T-helper 1 cell treated with Interleukin-12 subunit alpha and Interleukin-12 subunit beta and Interleukin-4 antibody, amounts not matched to agents 30 ng/mL and 1 ng/mL, for 36 hours (primary cell): ENCODE measurements at regions not wholly inside any gene's neighbourhood (a gene's known extent, or its start where the extent isn't known, plus 50 kb on each side); places are given as distances from the start of the nearest gene placed in this dataset.
"Not testable (repeated sequence)": the region's sequence is repeated elsewhere in the genome, so short reads cannot be mapped to it uniquely, and the experiment has no call there.

Source experiments
- intact Hi-C: fragments of 100-400 bp; cut with micrococcal nuclease; formaldehyde crosslinking; loops from one replicate; pipeline ENCODE4 v1.15.1; 2024

DNA sequence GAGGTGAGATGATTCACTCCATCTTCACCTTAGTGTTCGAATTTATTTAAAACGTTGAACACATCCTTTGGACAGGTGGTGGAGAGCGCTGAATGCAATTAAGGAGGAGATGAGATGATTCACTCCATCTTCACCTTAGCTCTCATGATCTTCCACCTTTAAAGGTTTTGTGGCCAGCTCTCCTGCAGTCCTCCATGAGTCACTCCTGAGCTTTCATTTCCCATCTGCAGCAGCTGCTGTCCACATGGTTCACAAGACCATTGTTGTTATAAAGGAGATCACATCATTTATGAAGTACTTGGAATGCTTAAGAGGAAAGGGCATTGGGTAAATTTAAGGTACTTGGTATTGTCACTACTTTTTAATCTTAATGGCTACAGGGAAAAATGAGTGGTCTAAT lies 298.5 kb downstream of the PAX3 start:
- intact Hi-C loops, result no loop called here

DNA sequence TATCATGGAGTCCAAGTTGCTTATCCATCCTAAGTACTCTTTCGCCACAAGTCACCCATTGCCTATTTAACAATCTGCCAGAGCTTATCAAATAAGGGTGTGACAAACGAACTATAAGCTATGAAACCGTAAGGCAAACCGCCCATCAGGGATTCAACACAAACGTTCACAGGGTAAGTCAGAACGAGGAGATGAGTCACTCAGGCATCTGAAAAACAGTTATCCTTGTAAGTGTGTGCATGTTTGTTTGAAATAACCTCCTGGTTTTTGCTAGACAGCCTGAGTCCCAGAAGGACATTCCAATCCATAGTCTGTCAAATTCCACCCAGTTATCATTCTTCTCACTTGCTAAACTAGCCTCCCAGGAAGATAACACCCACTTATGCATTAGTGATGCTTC lies 299.1 kb downstream of the PAX3 start:
- intact Hi-C loops, result no loop called here

DNA sequence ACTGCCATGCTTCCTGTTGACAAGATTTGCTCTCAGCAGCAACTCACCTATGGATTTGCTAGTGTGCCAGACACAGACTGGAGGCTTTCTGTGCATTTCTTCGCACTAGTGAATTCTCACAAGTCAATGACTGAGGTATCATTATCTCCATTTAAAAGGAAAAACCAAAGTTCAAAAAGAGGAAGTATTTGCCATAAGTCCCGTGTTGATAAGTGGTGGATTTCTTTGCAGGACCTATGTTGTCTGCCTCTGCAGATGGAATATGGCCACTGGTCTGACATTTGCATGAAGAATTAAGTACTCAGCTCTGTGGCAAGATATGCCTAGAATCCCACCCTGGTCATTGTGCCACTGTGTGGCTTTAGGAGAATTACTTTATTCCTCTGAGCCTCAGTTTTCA lies 299.6 kb downstream of the PAX3 start:
- intact Hi-C loops, result no loop called here

DNA sequence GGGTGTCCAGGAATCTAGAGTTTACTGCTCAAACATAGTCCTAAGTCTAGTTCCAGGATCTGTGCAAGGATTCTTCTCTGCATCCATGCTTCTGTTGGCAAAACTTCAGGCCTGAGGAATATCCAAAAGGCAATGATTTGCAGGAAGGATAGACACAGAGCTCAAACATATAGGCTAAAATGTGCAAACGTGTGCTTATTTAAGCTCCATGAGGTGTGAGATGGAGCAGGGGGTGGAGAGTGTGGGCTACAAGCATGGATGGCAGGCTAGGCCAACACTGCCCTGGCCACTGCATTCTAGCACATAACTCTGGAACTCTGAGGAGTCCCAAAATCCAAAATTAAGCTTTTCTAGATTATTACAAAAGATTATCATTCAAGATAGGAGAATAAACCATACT lies 301.1 kb downstream of the PAX3 start:
- intact Hi-C loops, result no loop called here

DNA sequence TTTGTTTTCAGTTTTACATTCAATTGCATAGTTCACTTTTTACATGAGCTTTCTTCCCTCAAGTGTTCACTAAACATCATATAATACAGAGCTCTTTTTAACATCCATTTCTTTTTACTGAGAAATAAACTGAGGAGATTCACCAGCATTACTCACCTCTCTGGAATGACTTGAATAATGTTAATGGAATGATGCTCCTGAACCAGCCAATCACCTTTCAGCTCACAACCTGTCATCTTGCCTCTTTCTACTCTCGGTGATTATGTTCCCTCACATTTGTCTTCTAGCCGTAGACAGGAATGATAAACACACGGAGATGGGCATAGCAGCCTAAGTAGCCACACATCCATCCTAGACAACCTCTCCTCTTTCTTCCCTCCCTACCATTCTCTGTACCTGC lies 301.7 kb downstream of the PAX3 start:
- intact Hi-C loops, result no loop called here

DNA sequence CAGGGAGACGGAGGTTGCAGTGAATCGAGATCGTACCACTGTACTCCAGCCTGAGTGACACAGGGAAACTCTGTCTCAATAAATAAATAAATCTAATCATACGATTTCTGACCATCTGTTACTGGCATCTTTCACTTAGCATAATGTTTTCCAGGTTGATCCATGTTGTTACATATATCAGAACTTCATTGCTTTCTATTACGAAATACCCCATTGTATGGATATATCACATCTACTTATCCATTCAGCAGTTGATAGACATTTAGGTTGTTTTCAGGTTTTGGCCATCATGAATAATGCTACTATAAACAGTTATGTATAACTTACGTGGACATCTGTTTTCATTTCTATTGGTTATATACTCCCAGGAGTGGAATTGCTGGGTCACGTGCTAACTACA lies 303.9 kb downstream of the PAX3 start:
- intact Hi-C loops, result no loop called here

DNA sequence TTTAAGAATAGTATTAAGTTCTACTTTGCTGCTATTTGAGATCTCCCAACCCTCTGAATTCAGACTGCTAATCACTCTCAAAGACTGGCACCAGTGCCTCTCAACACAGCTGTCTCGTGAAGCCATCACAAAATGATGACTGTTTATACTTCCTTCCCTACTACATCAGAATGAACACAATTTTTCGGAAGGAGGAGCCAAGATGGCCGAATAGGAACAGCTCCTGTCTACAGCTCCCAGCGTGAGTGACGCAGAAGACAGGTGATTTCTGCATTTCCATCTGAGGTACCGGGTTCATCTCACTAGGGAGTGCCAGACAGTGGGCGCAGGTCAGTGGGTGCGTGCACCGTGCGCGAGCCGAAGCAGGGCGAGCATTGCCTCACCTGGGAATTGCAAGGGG lies 314.4 kb downstream of the PAX3 start:
- intact Hi-C loops, result not testable (repeated sequence)

DNA sequence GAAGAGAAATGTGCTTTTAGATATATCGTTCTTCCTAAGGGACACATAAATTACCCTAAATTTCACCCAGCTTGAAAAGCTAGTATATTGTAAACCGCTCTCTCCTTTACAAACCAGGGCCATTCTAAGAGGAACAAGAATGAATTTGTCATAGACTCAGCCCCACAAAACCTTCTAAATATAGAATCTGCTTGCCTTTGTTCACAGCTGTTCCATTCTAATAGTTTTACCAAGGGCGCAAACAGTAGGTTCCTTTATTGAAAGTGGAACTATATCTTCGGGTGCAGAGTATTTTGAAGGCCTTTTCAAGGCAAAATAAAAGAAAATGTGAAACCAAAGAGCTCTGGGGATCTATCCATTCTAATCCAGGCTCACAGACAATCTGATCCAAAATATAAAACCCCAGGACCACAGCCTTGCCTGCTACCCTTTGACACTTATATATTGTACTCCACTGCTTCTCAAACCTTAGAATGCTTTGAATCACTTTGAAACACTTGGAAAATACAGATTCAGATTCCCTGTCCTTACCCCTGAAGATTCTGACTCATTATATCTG lies 316.8 kb downstream of the PAX3 start:
- intact Hi-C loops, result no loop called here

DNA sequence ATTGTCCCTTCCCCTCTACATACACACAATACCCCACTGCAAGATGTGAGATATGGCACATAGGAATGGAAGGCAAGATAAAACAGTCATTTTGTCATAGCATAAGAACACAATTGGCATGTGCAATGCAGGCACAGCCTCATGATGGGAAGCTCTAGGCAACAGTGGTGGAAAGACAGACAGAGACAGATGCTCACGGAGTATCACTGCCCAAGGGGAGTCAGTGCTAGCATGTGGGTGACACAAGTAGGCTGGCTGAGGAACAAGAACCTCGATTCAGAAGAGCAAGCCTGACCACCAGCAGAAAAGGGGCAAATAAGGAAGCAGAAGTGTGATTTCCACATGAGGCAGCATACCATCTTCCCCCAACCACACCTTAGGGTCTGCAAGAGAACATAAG lies 323.6 kb downstream of the PAX3 start:
- intact Hi-C loops, result no loop called here

DNA sequence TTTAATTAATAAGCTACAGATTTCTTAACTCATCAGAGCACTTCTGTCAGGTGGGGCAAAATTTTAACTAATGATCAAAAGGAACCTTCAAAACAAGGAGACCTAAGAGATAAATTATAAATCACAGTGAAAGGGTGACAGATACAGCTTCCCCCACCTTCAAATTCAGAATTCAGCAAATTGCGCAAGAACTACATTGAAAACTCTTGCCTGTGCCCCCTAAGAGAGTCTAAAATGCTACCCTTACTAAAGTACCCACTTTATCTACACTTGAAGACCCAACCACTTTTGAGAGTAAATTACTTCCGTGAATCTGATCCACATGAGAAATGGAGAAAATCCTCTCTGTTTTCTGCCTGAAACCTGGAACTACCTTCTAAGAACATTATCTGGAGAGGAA lies 324.9 kb downstream of the PAX3 start:
- intact Hi-C loops, result no loop called here

DNA sequence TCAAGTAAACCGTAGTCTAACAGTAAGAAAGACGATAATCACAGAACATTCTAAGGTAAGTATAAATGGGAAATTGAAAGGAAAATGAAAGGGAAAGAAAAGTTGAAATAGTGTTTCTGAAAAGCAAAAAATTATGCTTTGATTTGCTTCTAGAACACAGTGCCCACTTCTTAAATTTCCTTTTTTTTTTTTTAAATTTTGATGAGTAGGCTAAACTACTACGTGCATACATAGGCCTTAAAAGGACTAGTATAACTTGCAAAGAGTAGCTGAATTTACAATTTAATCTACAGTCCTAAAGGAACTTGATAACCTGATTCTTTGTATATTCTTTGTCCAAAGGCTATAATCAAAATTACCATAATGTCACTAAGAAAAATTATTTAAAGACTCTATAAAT lies 325.3 kb downstream of the PAX3 start:
- intact Hi-C loops, result no loop called here

DNA sequence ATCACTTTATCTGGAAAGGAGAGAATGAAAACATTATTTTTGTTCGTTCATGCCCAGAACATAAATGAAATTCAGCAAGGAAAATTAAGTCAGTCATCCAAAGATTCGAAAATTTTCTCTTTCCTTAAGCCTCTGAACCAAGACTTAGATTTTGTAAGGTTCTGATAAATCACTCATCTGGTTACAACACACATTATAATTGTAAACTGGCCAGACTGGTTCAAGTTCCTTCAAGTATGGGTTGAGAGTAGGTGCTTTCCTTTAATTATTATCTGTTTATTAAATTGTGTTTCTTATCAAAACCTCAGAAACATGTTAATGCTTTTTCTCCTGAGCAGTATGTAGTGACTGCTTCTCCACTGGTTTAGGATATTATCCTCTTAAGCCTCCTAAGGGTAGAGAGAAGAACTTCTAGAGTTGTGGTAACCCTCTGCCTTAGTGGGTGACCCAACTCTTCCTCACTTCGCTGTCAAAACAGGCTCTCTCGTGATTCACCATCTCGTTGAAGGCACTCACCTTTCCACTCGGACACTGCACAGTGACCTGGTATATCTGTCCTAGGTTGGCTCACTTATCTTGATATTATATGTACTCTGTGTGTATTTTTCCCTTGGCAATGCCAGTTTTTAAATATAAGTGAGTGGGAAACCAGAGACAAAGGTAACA lies 325.9 kb downstream of the PAX3 start:
- intact Hi-C loops, result no loop called here

DNA sequence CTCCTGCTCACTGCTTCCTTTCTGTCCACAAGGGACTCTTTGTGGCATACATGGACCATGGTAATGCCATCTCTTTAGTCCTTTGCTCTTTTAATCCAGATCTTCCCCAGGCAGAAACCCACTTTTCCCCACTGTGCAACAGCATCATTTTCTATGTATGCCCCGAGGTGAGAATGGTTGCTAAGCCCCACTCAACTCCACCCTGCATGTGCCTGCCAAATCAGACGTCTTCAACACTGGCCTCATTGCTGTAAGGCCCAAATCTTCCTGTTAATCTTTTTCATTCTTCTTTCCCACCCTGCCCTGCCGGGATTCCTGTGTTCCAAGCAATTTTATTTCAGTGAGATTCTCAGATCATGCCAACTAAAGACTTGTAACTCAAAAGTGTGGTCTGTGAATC lies 328.4 kb downstream of the PAX3 start:
- intact Hi-C loops, result no loop called here

DNA sequence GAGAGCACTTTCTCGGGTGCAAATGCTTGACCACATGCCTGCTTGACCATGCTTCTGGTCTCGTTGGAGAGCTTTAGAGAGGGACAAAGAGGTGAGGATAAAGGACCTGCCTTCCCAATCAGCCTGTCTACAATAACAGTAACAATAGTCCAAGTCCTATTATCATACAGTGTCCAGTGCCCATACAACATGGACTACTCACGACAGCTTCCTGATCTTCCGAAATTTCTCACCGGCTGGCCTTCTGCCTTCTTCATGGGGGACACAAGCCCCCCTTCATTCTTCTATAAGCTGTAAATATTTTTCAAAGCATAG lies 329.0 kb downstream of the PAX3 start:
- intact Hi-C loops, result loop anchor here (1.0 kb wide), 1 partner anchor 1282 kb away; no protein-coding TSS in a partner anchor

DNA sequence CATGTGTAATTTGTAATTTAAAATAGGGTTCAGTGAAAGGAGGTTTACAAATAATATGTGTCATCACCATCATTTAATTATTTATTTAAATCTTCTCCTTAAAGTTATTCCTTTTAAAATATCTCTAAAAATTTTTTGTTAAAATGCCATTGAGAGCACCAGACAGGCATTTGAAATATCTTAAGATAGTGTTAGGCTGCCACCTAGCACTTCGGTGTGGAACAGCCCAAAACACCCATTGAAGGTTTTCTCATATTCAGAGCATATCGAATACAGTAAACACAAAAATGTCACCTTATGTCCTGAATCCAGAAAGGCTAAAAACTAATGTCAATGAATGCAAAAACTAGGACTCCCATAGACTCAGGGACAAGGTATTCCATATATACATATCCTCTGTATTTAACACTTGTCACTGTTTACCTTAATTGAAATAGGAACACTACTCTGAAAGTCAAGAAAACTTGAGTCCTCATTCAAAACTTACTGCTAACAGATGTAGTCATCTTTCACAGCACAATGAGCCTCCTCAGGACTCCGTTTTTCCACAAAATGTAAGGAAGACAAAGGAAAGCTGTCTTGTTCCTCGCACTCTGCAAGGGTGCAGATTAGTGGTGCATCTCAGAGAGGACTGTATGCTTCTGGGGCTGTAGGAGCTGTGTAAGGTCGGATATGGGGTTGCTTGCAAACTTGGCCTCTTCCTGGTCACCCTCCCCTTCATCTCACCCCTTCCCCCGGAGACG lies 329.5 kb downstream of the PAX3 start:
- intact Hi-C loops, result loop anchor here (1.0 kb wide), 1 partner anchor 1282 kb away; no protein-coding TSS in a partner anchor

DNA sequence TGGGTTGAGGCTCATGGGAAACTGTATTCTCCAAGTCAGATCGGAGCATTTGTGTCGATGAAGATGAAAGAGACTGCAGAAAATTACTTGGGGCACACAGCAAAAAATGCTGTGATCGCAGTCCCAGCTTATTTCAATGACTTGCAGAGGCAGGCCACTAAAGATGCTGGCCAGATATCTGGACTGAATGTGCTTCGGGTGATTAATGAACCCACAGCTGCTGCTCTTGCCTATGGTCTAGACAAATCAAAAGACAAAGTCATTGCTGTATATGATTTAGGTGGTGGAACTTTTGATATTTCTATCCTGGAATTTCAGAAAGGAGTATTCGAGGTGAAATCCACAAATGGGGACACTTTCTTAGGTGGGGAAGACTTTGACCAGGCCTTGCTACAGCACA lies 336.6 kb downstream of the PAX3 start:
- intact Hi-C loops, result no loop called here

DNA sequence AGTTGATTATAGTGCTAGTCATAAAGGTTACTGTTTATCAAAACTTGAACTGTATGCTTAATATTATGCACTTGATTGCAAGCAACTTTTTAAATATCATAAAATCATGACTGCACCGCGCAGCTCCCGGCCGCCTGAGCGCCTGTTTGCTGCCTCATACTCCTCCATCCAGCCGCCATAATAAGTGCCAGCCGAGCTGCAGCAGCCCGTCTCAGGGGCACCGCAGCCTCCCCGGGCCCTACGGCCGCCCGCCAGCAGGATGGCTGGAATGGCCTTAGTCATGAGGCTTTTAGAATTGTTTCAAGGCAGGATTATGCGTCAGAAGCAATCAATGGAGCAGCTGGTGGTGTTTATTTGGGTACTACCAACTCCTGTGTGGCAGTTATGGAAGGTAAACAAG lies 337.2 kb downstream of the PAX3 start:
- intact Hi-C loops, result no loop called here

DNA sequence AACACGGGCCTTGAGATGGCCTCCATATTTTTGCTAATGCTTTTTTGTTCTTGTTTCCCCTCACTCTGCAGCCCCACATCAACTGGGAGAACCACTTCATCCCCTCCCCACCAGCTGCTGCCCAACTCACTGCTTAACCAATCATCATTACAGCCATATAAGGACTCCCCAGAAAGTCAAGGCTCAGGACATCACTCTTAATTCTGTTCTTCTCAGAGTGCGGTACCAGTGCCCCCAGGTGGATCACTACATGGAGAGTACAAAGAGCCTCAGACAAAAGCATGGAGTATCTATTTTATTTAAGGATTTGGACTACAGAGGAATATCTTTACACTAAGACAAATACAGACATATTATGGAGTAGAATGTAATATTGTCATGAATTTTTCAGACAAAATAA lies 340.6 kb downstream of the PAX3 start:
- intact Hi-C loops, result no loop called here

DNA sequence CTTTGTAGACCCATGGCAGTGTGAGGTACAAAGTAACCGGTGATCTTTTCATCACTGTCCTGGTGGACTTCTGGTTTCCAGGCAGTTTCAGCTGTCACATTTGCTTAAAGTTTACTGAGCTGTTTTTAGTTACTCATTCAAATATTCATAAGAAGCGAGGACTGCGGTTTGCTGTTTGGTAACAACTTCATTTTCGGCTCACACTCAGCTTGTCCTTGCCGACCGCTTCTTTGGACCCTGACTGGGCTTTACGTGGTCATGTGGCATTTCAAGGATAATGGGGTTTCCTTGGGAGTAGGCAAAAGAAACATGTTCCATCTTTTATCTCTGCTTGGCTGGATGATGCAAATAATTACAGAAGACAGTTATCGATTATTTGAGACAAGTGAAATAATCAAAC lies 350.7 kb downstream of the PAX3 start:
- intact Hi-C loops, result no loop called here

DNA sequence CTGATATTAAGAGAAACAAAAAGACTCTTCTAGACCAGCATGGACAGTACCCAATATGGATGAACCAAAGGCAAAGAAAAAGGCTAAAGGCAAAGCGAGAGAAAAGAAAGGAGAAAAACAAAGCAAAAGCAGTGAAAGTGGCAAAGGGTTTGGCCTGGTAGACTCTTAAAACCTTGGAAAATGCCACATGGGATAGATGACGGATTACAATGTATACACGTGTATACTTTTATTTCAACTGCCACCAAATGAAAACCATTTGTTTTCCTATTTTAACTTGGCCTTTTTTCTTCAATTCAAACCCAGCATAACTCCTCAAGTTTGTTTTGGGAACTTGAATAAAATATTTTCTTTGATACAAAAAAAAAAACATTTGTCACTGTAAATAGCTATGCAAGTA lies 354.3 kb downstream of the PAX3 start:
- intact Hi-C loops, result not testable (repeated sequence)

DNA sequence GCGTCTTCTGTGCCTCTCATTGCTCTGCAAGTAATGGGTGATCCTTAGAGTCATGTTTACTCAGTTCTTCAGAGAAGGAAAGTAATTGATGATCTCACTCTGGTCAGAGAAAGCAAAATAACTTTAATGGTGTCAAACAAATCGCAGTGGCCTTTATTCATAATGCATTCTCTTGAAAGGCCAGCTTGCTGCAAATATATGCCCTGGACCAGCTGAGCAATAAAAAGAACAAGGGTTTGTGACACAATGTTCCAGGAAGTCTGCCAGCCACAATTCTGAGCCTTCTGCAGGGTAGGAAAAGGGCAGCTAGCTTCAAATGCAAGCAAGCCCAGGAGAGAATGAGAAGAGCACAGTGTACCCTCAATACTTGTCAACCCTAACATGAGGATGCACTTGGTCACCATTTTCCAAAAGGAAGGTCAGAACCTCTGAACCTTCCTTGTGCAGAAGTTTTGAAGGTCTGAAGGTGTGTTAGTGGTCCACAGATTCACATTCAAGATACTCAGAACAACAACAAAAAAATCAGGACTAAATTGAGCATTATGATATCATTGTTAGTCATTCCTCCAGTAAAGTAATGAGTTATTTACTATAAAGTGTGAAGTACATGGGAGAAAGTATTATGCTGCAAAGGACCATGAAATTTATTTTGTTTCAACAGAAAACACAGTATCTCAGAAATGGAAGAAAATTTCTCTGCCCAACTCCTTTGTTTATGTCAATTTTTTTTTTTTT lies 355.6 kb downstream of the PAX3 start:
- intact Hi-C loops, result no loop called here

DNA sequence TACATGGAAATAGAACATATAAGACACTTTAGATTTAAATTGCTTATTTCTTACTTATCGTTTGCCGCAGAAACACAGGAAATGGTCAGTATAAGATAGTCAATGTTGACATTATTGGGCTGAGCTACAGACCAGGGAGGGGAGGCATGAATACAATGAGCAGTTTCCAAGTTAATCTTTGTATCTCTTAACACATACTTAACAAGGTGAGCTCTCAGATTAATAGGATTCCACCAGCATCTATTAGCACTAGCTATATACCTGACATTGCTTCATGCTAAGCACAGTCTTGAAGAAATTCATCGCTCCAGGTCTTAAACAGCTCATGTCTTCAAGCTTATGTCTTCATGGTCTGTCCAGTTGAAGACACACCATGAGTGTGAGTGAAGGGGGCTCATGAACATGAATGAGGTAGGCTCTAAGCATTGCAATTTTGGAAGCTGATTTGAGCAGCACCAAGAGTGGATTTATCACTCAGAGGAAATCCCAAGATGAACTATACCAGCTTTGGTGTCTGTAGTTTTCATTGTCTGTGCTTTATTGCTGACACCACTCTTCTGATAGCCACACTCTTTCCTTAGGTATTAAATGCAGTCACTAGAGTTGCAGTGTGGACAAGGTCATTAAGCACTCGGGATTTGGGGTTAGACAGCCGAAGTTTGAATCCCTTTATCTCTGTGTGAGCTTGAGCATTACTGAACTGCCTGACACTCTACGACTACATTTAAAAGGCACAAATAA lies 359.3 kb upstream of the EPHA4 start:
- intact Hi-C loops, result no loop called here
